ENCODE measurements at regions not wholly inside any gene's neighbourhood (a gene's known extent, or its start where the extent isn't known, plus 50 kb on each side); places are given as distances from the start of the nearest gene placed in this dataset.
A peak's percentile ranks its signal among the peaks of the same experiment; 100 is the strongest.

GRCh38 chr5:107126341-107126740, 544.4 kb downstream of the EFNA5 start:
- Histone ChIP-seq H3K79me2 (ENCODE audit: control insufficient read depth, insufficient read depth, low read length) (no peaks in the 10 kb centered on the region), H3K79me1 (ENCODE audit: low read length) (no peaks in the 10 kb centered on the region)
- WGBS (ENCODE audit: extremely low coverage, insufficient coverage, low lambda C conversion rate) = no CpG with 5 or more reads among the region's 3 CpGs

DNA sequence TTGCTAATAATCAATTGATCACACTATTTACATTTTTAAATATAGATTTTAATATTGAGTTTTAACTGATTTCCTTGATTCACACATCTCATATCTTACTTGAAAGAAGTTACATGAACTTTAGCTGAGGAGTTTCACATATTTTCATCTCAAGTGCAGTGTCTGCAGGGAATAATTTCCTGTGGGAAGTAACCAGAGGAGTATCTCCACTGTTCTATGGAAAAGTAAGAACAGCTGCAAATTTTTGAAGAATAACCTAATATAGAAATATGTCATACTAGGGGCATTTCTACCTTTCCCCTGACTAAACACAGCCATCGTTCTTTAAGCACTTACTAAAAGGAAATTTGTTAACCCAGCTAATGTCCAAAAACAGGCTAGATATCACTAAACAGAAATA, 546.4 kb downstream of the EFNA5 start:
- Histone ChIP-seq H3K79me1 (ENCODE audit: low read length) (no peaks in the 10 kb centered on the region), H2AK5ac (ENCODE audit: low read length) (no peak overlapping the region), H3K23ac (ENCODE audit: low read length) (no peak overlapping the region), H4K8ac (ENCODE audit: low read depth, low read length) (no peak overlapping the region), H3K79me2 (ENCODE audit: control insufficient read depth, insufficient read depth, low read length) (no peaks in the 10 kb centered on the region), H3K18ac (ENCODE audit: low read length) (no peak overlapping the region), H4K5ac (ENCODE audit: low read length) (no peak overlapping the region), H3K9ac (ENCODE audit: low read length) (no peak overlapping the region), H3K4me2 (ENCODE audit: low read length) (no peak overlapping the region), H3K4me1 (ENCODE audit: control insufficient read depth, low read depth, low read length) (no peaks in the 10 kb centered on the region), H3K4me3 (ENCODE audit: low read length) (no peak overlapping the region), H2BK5ac (ENCODE audit: low read length) (no peak overlapping the region), H2BK15ac (replicated peaks; ENCODE audit: low read depth) (no peak overlapping the region), H3K27ac (ENCODE audit: low read depth, low read length) (no peak overlapping the region), H3K36me3 (ENCODE audit: control insufficient read depth, insufficient read depth, low read length) (no peaks in the 10 kb centered on the region), H3K27me3 (ENCODE audit: insufficient read depth, low read length, poor library complexity) (no peaks in the 10 kb centered on the region), H3K56ac (ENCODE audit: low read length) (no peak overlapping the region), H2BK120ac (ENCODE audit: low read depth, low read length) (no peak overlapping the region), H3K4ac (ENCODE audit: low read depth, low read length) (no peak overlapping the region)
- WGBS (ENCODE audit: extremely low coverage, insufficient coverage, low lambda C conversion rate) = no CpG with 5 or more reads among the region's 1 CpG
- DNase-seq = no peak

More at GRCh38 chr5:107126341-107126740, 544.4 kb downstream of the EFNA5 start:
- Histone ChIP-seq H3K27me3 (ENCODE audit: insufficient read depth, low read length, poor library complexity) (no peaks in the 10 kb centered on the region), H3K56ac (ENCODE audit: low read length) (no peak overlapping the region), H2BK120ac (ENCODE audit: low read depth, low read length) (no peak overlapping the region), H3K23ac (ENCODE audit: low read length) (no peak overlapping the region), H3K9ac (ENCODE audit: low read length) (no peak overlapping the region), H4K8ac (ENCODE audit: low read depth, low read length) (no peak overlapping the region), H3K36me3 (ENCODE audit: control insufficient read depth, insufficient read depth, low read length) (no peaks in the 10 kb centered on the region), H3K4me2 (ENCODE audit: low read length) (no peak overlapping the region), H4K5ac (ENCODE audit: low read length) (no peak overlapping the region), H3K4me1 (ENCODE audit: control insufficient read depth, low read depth, low read length) (no peaks in the 10 kb centered on the region), H3K18ac (ENCODE audit: low read length) (no peak overlapping the region), H3K27ac (ENCODE audit: low read depth, low read length) (no peak overlapping the region), H2AK5ac (ENCODE audit: low read length) (no peak overlapping the region), H2BK15ac (replicated peaks; ENCODE audit: low read depth) (no peak overlapping the region), H2BK5ac (ENCODE audit: low read length) (no peak overlapping the region), H3K4ac (ENCODE audit: low read depth, low read length) (no peak overlapping the region), H3K4me3 (ENCODE audit: low read length) (no peak overlapping the region)
- DNase-seq = no peak

GRCh38 chr5:107123014-107123413, 547.7 kb downstream of the EFNA5 start:
- DNase-seq = peak; percentile 39
- no peak overlapping the region for H3K27ac ChIP-seq (ENCODE audit: low read depth, low read length)
- H2BK120ac ChIP-seq (ENCODE audit: low read depth, low read length) = no peak overlapping the region
- H4K5ac ChIP-seq (ENCODE audit: low read length) = no peak overlapping the region
- no peak overlapping the region for H3K23ac ChIP-seq (ENCODE audit: low read length)
- H3K4me1 ChIP-seq (ENCODE audit: control insufficient read depth, low read depth, low read length) = peaks cover 4% of the 10 kb centered on the region
- H3K79me1 ChIP-seq (ENCODE audit: low read length) = no peaks in the 10 kb centered on the region
- H3K4me2 ChIP-seq (ENCODE audit: low read length) = no peak overlapping the region
- no peak overlapping the region for H4K8ac ChIP-seq (ENCODE audit: low read depth, low read length)
- no peak overlapping the region for H3K56ac ChIP-seq (ENCODE audit: low read length)
- H3K36me3 ChIP-seq (ENCODE audit: control insufficient read depth, insufficient read depth, low read length) = no peaks in the 10 kb centered on the region
- no peak overlapping the region for H3K9ac ChIP-seq (ENCODE audit: low read length)
- no peak overlapping the region for H2BK15ac ChIP-seq (replicated peaks; ENCODE audit: low read depth)
- H3K4ac ChIP-seq (ENCODE audit: low read depth, low read length) = no peak overlapping the region
- no peak overlapping the region for H2AK5ac ChIP-seq (ENCODE audit: low read length)
- no peak overlapping the region for H3K18ac ChIP-seq (ENCODE audit: low read length)
- H3K4me3 ChIP-seq (ENCODE audit: low read length) = no peak overlapping the region
- H3K27me3 ChIP-seq (ENCODE audit: insufficient read depth, low read length, poor library complexity) = no peaks in the 10 kb centered on the region
- H3K79me2 ChIP-seq (ENCODE audit: control insufficient read depth, insufficient read depth, low read length) = no peaks in the 10 kb centered on the region
- no CpG with 5 or more reads among the region's 2 CpGs for WGBS (ENCODE audit: extremely low coverage, insufficient coverage, low lambda C conversion rate)
- no peak overlapping the region for H2BK5ac ChIP-seq (ENCODE audit: low read length)

DNA sequence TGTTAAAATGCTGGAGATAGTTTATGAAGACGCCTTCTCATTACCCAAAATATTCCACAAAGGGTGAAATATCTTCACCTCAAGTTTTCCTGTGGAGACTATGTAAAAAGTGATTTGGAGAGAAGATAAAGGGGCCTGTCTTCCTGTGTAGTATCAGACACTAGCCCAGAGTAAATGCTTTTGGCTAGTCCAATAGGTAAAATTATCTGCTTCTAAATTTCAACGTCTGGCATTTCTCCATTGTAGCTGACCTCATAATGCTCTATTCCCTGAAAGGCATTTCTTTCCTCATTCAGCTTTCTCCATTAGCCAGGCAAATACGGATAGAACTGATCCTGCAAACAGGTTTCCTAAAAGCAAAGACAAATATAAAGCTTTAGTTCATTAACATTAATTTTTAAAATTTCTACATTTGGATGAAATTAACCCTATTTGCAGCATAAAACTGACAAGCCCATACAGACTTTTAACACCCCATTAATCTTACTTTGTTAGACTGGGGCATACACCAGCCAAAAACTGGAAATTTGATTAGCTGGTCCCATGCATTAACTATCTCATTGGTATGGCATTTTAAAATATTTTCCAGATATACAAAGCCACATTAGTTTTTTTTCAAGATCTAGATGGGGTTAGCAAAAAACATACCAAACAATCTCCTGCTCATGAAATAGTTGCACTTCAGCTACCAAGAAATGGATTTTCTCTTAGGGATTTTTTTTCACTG, 548.8 kb downstream of the EFNA5 start:
- no peaks in the 10 kb centered on the region for H3K36me3 ChIP-seq (ENCODE audit: control insufficient read depth, insufficient read depth, low read length)
- no peak overlapping the region for H4K5ac ChIP-seq (ENCODE audit: low read length)
- H3K23ac ChIP-seq (ENCODE audit: low read length) = no peak overlapping the region
- no peak overlapping the region for H3K27ac ChIP-seq (ENCODE audit: low read depth, low read length)
- DNase-seq = no peak
- no peak overlapping the region for H3K4ac ChIP-seq (ENCODE audit: low read depth, low read length)
- no peak overlapping the region for H4K8ac ChIP-seq (ENCODE audit: low read depth, low read length)
- peaks cover 4% of the 10 kb centered on the region for H3K4me1 ChIP-seq (ENCODE audit: control insufficient read depth, low read depth, low read length)
- H3K56ac ChIP-seq (ENCODE audit: low read length) = no peak overlapping the region
- no peaks in the 10 kb centered on the region for H3K79me1 ChIP-seq (ENCODE audit: low read length)
- H3K4me2 ChIP-seq (ENCODE audit: low read length) = no peak overlapping the region
- WGBS (ENCODE audit: extremely low coverage, insufficient coverage, low lambda C conversion rate) = no CpG with 5 or more reads among the region's 3 CpGs
- no peak overlapping the region for H3K18ac ChIP-seq (ENCODE audit: low read length)
- H2AK5ac ChIP-seq (ENCODE audit: low read length) = no peak overlapping the region
- H3K27me3 ChIP-seq (ENCODE audit: insufficient read depth, low read length, poor library complexity) = no peaks in the 10 kb centered on the region
- H2BK15ac ChIP-seq (replicated peaks; ENCODE audit: low read depth) = no peak overlapping the region
- H2BK5ac ChIP-seq (ENCODE audit: low read length) = no peak overlapping the region
- no peak overlapping the region for H3K4me3 ChIP-seq (ENCODE audit: low read length)
- H3K79me2 ChIP-seq (ENCODE audit: control insufficient read depth, insufficient read depth, low read length) = no peaks in the 10 kb centered on the region
- H2BK120ac ChIP-seq (ENCODE audit: low read depth, low read length) = no peak overlapping the region
- H3K9ac ChIP-seq (ENCODE audit: low read length) = no peak overlapping the region

DNA sequence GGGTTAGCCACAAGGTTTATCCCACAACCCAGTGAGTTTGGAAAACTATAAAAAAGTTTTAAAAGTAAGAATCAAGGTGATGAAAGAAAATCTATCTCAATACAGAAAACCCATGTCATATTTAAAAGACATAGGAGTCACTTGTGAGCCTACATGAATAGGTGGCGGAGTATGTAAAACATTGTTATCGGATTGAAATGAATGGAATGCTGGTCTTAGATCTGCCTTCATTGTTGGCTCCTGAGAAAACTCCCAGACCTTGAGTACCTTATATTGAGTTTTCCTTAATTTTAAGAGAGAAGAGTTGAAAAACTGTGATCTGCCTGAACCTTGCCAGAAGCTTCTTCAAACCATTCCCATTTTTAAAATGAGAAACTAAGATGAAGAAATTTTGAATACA, 551.1 kb downstream of the EFNA5 start:
- Histone ChIP-seq H3K4me1 (ENCODE audit: control insufficient read depth, low read depth, low read length) (peaks cover 4% of the 10 kb centered on the region), H3K18ac (ENCODE audit: low read length) (no peak overlapping the region), H3K56ac (ENCODE audit: low read length) (no peak overlapping the region), H3K4me3 (ENCODE audit: low read length) (no peak overlapping the region), H3K79me1 (ENCODE audit: low read length) (no peaks in the 10 kb centered on the region), H3K9ac (ENCODE audit: low read length) (no peak overlapping the region), H3K23ac (ENCODE audit: low read length) (no peak overlapping the region), H4K8ac (ENCODE audit: low read depth, low read length) (no peak overlapping the region), H3K27me3 (ENCODE audit: insufficient read depth, low read length, poor library complexity) (no peaks in the 10 kb centered on the region), H3K27ac (ENCODE audit: low read depth, low read length) (no peak overlapping the region), H3K4ac (ENCODE audit: low read depth, low read length) (no peak overlapping the region), H2BK120ac (ENCODE audit: low read depth, low read length) (no peak overlapping the region), H3K4me2 (ENCODE audit: low read length) (no peak overlapping the region), H3K36me3 (ENCODE audit: control insufficient read depth, insufficient read depth, low read length) (no peaks in the 10 kb centered on the region), H4K5ac (ENCODE audit: low read length) (no peak overlapping the region), H2AK5ac (ENCODE audit: low read length) (no peak overlapping the region), H3K79me2 (ENCODE audit: control insufficient read depth, insufficient read depth, low read length) (no peaks in the 10 kb centered on the region), H2BK5ac (ENCODE audit: low read length) (no peak overlapping the region), H2BK15ac (replicated peaks; ENCODE audit: low read depth) (no peak overlapping the region)
- peak; percentile 71 for DNase-seq
- no CpG with 5 or more reads among the region's 2 CpGs for WGBS (ENCODE audit: extremely low coverage, insufficient coverage, low lambda C conversion rate)
